ENCODE measurements at regions not wholly inside any gene's neighbourhood (a gene's known extent, or its start where the extent isn't known, plus 50 kb on each side); places are given as distances from the start of the nearest gene placed in this dataset.

- TF ChIP-seq, protein P1, sequence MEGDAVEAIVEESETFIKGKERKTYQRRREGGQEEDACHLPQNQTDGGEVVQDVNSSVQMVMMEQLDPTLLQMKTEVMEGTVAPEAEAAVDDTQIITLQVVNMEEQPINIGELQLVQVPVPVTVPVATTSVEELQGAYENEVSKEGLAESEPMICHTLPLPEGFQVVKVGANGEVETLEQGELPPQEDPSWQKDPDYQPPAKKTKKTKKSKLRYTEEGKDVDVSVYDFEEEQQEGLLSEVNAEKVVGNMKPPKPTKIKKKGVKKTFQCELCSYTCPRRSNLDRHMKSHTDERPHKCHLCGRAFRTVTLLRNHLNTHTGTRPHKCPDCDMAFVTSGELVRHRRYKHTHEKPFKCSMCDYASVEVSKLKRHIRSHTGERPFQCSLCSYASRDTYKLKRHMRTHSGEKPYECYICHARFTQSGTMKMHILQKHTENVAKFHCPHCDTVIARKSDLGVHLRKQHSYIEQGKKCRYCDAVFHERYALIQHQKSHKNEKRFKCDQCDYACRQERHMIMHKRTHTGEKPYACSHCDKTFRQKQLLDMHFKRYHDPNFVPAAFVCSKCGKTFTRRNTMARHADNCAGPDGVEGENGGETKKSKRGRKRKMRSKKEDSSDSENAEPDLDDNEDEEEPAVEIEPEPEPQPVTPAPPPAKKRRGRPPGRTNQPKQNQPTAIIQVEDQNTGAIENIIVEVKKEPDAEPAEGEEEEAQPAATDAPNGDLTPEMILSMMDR (IDR thresholded peaks at IDR 0.05; ENCODE audit: insufficient read depth, low read depth, low read length, missing control alignments), result no peak
- no peak overlapping the region for H3K4me3 ChIP-seq (ENCODE audit: low read length)
- DNase-seq (ENCODE audit: low read depth), result no peak
Observed at GRCh38 chr9:22590336-22591033, 143.9 kb downstream of the DMRTA1 start.

GRCh38 chr9:22595805-22596204, 149.2 kb downstream of the DMRTA1 start:
- DNase-seq (ENCODE audit: low read depth), result no peak
- H3K4me3 ChIP-seq (ENCODE audit: low read length), result no peak overlapping the region
- TF ChIP-seq, protein P1 (IDR thresholded peaks at IDR 0.05; ENCODE audit: insufficient read depth, low read depth, low read length, missing control alignments), result no peak

DNA sequence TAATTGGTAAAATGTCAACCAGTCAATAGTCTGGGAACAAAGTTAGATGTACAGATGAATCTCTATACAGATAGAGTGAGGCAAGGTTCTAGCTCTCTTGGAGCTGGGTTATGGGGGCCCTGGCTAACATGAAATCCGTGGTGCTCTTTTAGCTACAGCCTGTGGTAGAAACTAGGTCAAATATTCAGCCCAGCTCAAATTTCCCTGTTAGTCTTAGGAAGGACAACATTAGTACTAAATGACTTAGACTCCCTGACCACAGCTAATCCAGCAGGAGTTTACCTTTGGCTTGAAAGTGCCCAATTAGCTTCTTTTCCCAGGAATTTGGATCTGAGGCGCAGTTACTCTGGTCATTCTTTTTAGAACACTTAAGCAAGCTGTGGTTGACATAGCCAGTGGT, 170.5 kb downstream of the DMRTA1 start:
- no peak for DNase-seq (ENCODE audit: low read depth)
- no peak overlapping the region for H3K4me3 ChIP-seq (ENCODE audit: low read length)
- TF ChIP-seq, protein P1 (IDR thresholded peaks at IDR 0.05; ENCODE audit: insufficient read depth, low read depth, low read length, missing control alignments), result no peak

DNA sequence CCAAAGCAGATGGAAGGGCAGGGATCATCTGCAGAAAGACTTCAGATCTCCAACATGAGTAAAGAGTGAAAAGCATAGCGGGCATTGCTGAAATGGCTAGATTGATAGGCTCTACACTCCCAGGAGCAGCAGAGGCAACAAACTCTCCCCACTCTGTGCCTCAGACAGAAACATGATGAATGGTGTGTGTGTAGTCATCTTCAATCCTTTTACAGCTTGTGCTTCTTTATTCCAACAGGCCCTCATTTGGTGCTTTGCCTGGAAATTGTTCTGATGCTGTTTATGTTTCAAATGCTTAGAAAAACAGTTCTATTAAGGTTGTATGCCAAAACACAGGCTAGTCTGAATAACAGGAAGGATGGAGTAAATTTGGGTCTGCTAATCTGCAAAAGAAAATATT, 176.2 kb downstream of the DMRTA1 start:
- no peak overlapping the region for H3K4me3 ChIP-seq (ENCODE audit: low read length)
- DNase-seq (ENCODE audit: low read depth), result no peak
- TF ChIP-seq, protein P1 (IDR thresholded peaks at IDR 0.05; ENCODE audit: insufficient read depth, low read depth, low read length, missing control alignments), result no peak

GRCh38 chr9:22623236-22623635, 176.6 kb downstream of the DMRTA1 start:
- H3K4me3 ChIP-seq (ENCODE audit: low read length), result no peak overlapping the region
- TF ChIP-seq, protein P1 (IDR thresholded peaks at IDR 0.05; ENCODE audit: insufficient read depth, low read depth, low read length, missing control alignments), result no peak
- DNase-seq (ENCODE audit: low read depth), result no peak

- TF ChIP-seq, protein P1 (IDR thresholded peaks at IDR 0.05; ENCODE audit: insufficient read depth, low read depth, low read length, missing control alignments), result no peak
- no peak for DNase-seq (ENCODE audit: low read depth)
- no peak overlapping the region for H3K4me3 ChIP-seq (ENCODE audit: low read length)
Observed at GRCh38 chr9:22625540-22625939, 178.9 kb downstream of the DMRTA1 start.

DNA sequence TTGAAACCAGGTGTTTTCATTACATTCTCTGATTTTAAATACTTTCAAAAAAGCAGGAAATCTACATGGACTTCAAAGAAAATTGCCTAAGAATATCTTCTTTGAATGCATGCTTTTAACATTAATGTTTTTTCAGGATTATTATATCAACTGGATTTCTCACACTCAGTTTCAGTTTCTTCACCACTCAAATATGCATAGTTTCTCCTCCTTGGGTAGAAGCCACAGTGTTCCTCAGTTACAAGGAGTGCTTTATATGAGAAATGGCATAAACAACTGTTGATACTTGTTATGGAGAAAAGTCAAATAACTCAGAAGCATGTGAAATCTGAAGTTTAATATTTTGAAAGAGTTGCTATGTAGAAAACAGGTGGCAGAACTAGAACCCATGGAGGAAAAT, 196.9 kb downstream of the DMRTA1 start:
- H3K4me3 ChIP-seq (ENCODE audit: low read length), result no peak overlapping the region
- no peak for DNase-seq (ENCODE audit: low read depth)
- TF ChIP-seq, protein P1 (IDR thresholded peaks at IDR 0.05; ENCODE audit: insufficient read depth, low read depth, low read length, missing control alignments), result no peak
